ENCODE measurements at regions not wholly inside any gene's neighbourhood (a gene's known extent, or its start where the extent isn't known, plus 50 kb on each side); places are given as distances from the start of the nearest gene placed in this dataset.

DNA sequence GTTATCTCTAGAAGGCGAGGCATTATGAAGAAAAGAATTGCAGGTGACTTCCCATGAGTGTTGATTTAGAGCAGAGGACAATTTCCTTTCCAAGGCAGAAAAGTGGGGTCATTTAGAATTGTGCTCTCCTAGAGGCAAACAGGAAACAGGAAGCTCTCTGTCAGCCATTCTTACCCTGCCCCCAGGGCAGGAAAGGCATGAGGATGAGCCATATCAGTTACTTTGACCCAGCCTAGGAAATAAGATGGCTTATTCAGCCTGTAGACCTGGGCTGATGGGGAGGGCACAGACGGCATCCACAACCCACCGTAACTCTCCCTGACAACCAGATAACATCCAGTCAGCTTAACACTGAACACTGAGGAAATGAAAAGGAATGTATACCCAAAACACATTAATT lies 88.8 kb upstream of the KDR start:
- no peaks in the 10 kb centered on the region for H3K4me1 Mint-ChIP-seq
- CTCF ChIA-PET, result no interaction called here
- H3K27ac Mint-ChIP-seq, result no peak overlapping the region
- TF ChIP-seq, protein P1, sequence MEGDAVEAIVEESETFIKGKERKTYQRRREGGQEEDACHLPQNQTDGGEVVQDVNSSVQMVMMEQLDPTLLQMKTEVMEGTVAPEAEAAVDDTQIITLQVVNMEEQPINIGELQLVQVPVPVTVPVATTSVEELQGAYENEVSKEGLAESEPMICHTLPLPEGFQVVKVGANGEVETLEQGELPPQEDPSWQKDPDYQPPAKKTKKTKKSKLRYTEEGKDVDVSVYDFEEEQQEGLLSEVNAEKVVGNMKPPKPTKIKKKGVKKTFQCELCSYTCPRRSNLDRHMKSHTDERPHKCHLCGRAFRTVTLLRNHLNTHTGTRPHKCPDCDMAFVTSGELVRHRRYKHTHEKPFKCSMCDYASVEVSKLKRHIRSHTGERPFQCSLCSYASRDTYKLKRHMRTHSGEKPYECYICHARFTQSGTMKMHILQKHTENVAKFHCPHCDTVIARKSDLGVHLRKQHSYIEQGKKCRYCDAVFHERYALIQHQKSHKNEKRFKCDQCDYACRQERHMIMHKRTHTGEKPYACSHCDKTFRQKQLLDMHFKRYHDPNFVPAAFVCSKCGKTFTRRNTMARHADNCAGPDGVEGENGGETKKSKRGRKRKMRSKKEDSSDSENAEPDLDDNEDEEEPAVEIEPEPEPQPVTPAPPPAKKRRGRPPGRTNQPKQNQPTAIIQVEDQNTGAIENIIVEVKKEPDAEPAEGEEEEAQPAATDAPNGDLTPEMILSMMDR (IDR thresholded peaks at IDR 0.05), result no peak
- ATAC-seq (ENCODE audit: low read depth) (no peak), DNase-seq (no peak)
- H3K9me3 Mint-ChIP-seq, result no peaks in the 10 kb centered on the region
- H3K36me3 Mint-ChIP-seq (ENCODE audit: low read depth), result no peaks in the 10 kb centered on the region
- no peak overlapping the region for H3K4me3 Mint-ChIP-seq
- POLR2A ChIA-PET, result no interaction called here
- peaks cover 4% of the 10 kb centered on the region for H3K27me3 Mint-ChIP-seq
- intact Hi-C loops (cut with micrococcal nuclease), result no loop called here

DNA sequence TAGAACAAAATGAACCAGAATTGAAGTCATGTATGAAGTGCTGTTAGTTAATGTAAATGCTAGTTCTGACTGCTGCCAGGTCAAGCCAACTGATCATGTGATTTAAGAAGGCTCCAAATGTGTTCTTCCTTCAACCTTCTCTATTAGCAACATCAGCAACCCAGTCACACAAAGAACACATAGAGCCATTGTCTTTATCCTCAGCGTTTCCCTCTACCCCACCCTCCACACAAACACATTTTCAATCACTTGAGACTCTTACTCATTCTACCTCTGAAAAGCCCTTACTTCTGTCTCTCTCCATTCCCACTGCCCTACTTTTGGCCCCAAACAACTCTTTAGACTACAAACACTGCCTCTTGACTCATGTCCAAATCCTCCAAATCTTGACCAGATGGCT lies 89.7 kb upstream of the KDR start:
- H3K27ac Mint-ChIP-seq, result no peak overlapping the region
- no peak for ATAC-seq (ENCODE audit: low read depth)
- TF ChIP-seq, protein P1 (IDR thresholded peaks at IDR 0.05), result no peak
- DNase-seq, result no peak
- ChIA-PET POLR2A (no interaction called here), CTCF (no interaction called here)
- H3K4me1 Mint-ChIP-seq, result no peaks in the 10 kb centered on the region
- H3K27me3 Mint-ChIP-seq, result peaks cover 4% of the 10 kb centered on the region
- intact Hi-C loops (cut with micrococcal nuclease), result no loop called here
- no peak overlapping the region for H3K4me3 Mint-ChIP-seq
- no peaks in the 10 kb centered on the region for H3K9me3 Mint-ChIP-seq
- no peaks in the 10 kb centered on the region for H3K36me3 Mint-ChIP-seq (ENCODE audit: low read depth)

DNA sequence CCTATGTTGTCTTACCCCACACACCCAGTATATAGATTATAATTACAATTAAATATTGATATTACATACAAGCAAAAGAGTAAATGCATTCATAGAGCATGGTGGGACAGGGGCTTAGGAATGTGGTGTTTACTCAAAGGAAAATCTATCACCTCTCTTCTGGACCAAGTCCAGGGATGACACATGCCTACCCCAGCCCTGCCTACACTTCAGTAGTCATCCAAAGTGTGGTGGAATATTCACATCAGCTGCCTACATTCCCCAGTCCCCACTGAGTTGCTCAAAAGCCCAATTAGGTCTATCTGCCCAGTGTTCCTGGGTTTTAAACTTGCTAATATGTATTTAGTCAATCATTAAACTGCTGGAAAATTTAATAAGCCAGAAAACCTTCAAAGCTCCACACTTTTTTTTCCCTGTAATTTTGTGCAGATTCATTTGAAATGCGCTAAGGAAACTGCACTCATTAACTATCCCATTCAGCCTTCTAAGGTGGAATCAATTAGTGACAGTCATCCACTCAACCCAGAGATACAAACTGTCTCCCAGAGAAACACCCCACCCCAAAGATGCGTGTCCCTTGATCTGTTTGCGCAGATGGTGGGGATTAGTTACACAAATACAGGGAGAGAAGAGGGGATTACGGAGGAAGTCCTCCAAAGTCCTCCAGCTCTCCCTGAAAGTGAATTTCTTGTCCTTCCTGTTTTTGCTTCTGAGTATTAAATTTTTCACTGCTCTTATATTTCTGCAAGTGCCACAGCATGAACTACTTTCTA lies 91.7 kb upstream of the KDR start:
- Mint-ChIP-seq H3K27ac (no peak overlapping the region), H3K36me3 (ENCODE audit: low read depth) (no peaks in the 10 kb centered on the region), H3K27me3 (peaks cover 4% of the 10 kb centered on the region), H3K4me3 (no peak overlapping the region), H3K4me1 (no peaks in the 10 kb centered on the region), H3K9me3 (no peaks in the 10 kb centered on the region)
- ChIA-PET POLR2A (no interaction called here), CTCF (no interaction called here)
- DNase-seq (no peak), ATAC-seq (ENCODE audit: low read depth) (no peak)
- intact Hi-C loops (cut with micrococcal nuclease), result no loop called here
- TF ChIP-seq, protein P1 (IDR thresholded peaks at IDR 0.05), result no peak

DNA sequence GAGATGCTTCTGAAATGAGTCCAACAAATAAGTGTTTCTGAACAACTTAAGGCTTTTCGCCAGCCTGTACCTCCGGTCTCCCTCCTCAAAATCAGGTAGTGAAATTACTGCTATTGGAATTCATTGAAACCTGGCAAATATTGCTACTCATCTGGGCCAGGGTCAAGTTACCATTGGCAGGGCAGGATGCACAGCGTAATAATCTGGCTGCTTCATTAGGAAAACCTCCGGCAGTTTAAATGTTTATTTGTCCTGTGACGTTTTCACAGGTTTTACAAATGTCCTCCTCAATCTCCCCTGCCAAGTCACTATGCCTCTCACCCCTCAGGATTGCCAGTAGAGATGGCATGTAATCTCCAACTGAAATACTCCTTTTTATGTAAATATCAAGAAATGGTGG lies 92.6 kb upstream of the KDR start:
- POLR2A ChIA-PET, result no interaction called here
- no peaks in the 10 kb centered on the region for H3K4me1 Mint-ChIP-seq
- DNase-seq (no peak), ATAC-seq (ENCODE audit: low read depth) (no peak)
- TF ChIP-seq, protein P1 (IDR thresholded peaks at IDR 0.05), result no peak
- H3K36me3 Mint-ChIP-seq (ENCODE audit: low read depth), result no peaks in the 10 kb centered on the region
- no peak overlapping the region for H3K4me3 Mint-ChIP-seq
- H3K9me3 Mint-ChIP-seq, result no peaks in the 10 kb centered on the region
- CTCF ChIA-PET, result no interaction called here
- H3K27ac Mint-ChIP-seq, result no peak overlapping the region
- H3K27me3 Mint-ChIP-seq, result peaks cover 4% of the 10 kb centered on the region
- intact Hi-C loops (cut with micrococcal nuclease), result no loop called here

DNA sequence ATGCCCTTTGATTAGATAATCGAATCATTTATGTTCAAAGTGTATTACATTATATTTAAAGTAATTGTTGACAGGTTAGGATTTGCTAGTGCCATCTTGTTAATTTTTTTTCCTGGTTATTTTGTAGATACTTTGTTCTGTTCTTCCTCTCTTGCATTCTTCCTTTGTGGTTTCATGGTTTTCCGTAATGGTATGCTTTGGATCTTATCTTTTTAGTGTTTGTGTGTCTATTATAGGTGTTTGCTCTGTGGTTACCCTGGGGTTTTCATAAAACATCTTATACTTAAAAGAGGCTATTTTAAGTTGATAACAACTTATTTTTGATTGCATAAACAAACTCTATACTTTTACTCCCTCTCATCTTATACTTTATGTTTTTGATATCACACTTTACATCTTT lies 108.2 kb upstream of the SRD5A3 start:
- H3K4me1 Mint-ChIP-seq, result no peaks in the 10 kb centered on the region
- TF ChIP-seq, protein P1 (IDR thresholded peaks at IDR 0.05), result no peak
- no peaks in the 10 kb centered on the region for H3K36me3 Mint-ChIP-seq (ENCODE audit: low read depth)
- intact Hi-C loops (cut with micrococcal nuclease), result no loop called here
- H3K27ac Mint-ChIP-seq, result no peak overlapping the region
- no peak overlapping the region for H3K4me3 Mint-ChIP-seq
- ATAC-seq (ENCODE audit: low read depth) (no peak), DNase-seq (no peak)
- POLR2A ChIA-PET, result no interaction called here
- peaks cover 21% of the 10 kb centered on the region for H3K9me3 Mint-ChIP-seq
- CTCF ChIA-PET, result no interaction called here
- H3K27me3 Mint-ChIP-seq, result peaks cover 3% of the 10 kb centered on the region
